ENCODE measurements at regions not wholly inside any gene's neighbourhood (a gene's known extent, or its start where the extent isn't known, plus 50 kb on each side); places are given as distances from the start of the nearest gene placed in this dataset.

DNA sequence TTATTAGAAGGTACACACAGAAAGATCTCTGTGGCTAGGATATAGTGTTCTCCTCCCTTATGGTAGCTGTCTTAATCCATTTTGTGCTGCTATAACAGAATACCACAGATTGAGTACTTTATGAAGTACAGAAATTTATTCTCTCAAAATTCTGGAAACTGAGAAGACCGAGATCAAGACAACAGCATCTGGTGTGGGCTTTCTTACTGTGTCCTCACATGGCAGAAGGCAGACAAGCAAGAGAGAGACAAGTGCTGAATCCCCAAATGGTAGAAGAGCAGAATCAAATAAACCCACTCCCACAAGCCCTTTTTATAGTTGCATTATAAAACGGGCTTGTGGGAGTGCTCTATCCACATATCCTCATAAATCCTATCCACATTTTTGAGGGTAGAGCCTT is 373.1 kb downstream of the GABRG1 start:
- Histone ChIP-seq H3K27ac (no peak overlapping the region), H3K36me3 (ENCODE audit: insufficient read depth) (no peaks in the 10 kb centered on the region), H4K20me1 (ENCODE audit: insufficient read depth) (no peaks in the 10 kb centered on the region), H3K27me3 (ENCODE audit: insufficient read depth, low read depth) (no peaks in the 10 kb centered on the region), H2AFZ (ENCODE audit: low read depth) (no peak overlapping the region), H3K9ac (no peak overlapping the region), H3K4me2 (no peak overlapping the region), H3K4me1 (ENCODE audit: low read depth, poor library complexity, severe bottlenecking) (no peaks in the 10 kb centered on the region), H3K79me2 (ENCODE audit: insufficient read depth, low read depth) (no peaks in the 10 kb centered on the region), H3K4me3 (IDR thresholded peaks at IDR 0.05; ENCODE audit: insufficient read depth, low read depth, low read length) (no peak overlapping the region)
- TF ChIP-seq CTCF (conservative IDR thresholded peaks at IDR 0.05; ENCODE audit: low read depth, low read length) = no peak

DNA sequence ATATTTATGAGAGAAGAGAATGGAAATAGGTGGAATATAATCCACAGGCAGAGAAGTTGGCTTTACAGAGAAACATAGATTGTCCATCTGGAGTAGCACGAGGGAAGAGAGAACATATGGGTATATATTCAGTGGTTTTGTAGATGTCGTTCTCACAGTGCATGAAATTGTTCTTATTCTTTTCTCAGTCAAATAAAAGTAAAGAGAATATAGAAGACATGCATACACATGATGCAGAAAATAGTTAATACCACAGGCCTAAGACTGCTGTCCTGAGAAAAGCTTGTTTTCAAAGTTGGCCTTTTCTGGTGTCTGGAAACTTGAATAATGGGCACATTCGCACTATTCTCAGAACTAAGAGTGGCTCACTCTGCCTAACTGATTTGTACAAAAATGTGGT is 378.1 kb downstream of the GABRG1 start:
- Histone ChIP-seq H3K27me3 (ENCODE audit: insufficient read depth, low read depth) (no peaks in the 10 kb centered on the region), H3K4me3 (IDR thresholded peaks at IDR 0.05; ENCODE audit: insufficient read depth, low read depth, low read length) (no peak overlapping the region), H3K36me3 (ENCODE audit: insufficient read depth) (no peaks in the 10 kb centered on the region), H2AFZ (ENCODE audit: low read depth) (no peak overlapping the region), H4K20me1 (ENCODE audit: insufficient read depth) (no peaks in the 10 kb centered on the region), H3K27ac (no peak overlapping the region), H3K4me1 (ENCODE audit: low read depth, poor library complexity, severe bottlenecking) (no peaks in the 10 kb centered on the region), H3K4me2 (no peak overlapping the region), H3K9ac (no peak overlapping the region), H3K79me2 (ENCODE audit: insufficient read depth, low read depth) (no peaks in the 10 kb centered on the region)
- TF ChIP-seq CTCF (conservative IDR thresholded peaks at IDR 0.05; ENCODE audit: low read depth, low read length) = no peak

DNA sequence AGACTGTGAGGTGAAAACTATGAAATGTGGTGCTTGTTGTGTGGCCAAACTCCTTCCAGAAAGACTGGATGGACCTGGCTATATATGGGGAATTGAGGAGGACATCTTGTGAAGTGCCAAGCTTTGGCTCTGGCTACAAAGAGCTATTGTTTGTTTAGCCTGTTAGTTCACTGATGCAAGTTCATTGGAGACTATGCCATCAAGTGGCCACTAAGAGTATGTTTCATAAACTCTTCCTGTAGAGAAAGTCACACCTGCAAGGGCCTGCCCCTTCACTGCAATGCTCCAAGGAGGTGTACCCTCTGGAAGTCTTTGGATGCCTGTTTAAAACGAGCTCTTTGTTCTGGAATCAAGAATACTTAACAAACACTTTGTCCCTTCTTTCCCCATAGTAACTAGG is 382.0 kb downstream of the GABRG1 start:
- H3K27me3 ChIP-seq (ENCODE audit: insufficient read depth, low read depth) = no peaks in the 10 kb centered on the region
- H3K4me3 ChIP-seq (IDR thresholded peaks at IDR 0.05; ENCODE audit: insufficient read depth, low read depth, low read length) = no peak overlapping the region
- H3K4me1 ChIP-seq (ENCODE audit: low read depth, poor library complexity, severe bottlenecking) = no peaks in the 10 kb centered on the region
- no peaks in the 10 kb centered on the region for H3K36me3 ChIP-seq (ENCODE audit: insufficient read depth)
- H3K9ac ChIP-seq = no peak overlapping the region
- no peak overlapping the region for H3K4me2 ChIP-seq
- H3K27ac ChIP-seq = no peak overlapping the region
- TF ChIP-seq CTCF (conservative IDR thresholded peaks at IDR 0.05; ENCODE audit: low read depth, low read length) = no peak
- no peak overlapping the region for H2AFZ ChIP-seq (ENCODE audit: low read depth)
- H3K79me2 ChIP-seq (ENCODE audit: insufficient read depth, low read depth) = no peaks in the 10 kb centered on the region
- H4K20me1 ChIP-seq (ENCODE audit: insufficient read depth) = no peaks in the 10 kb centered on the region

- Histone ChIP-seq H3K36me3 (ENCODE audit: insufficient read depth) (no peaks in the 10 kb centered on the region), H3K4me3 (IDR thresholded peaks at IDR 0.05; ENCODE audit: insufficient read depth, low read depth, low read length) (no peak overlapping the region), H3K4me2 (no peak overlapping the region), H3K27ac (no peak overlapping the region), H3K9ac (no peak overlapping the region), H2AFZ (ENCODE audit: low read depth) (no peak overlapping the region), H4K20me1 (ENCODE audit: insufficient read depth) (no peaks in the 10 kb centered on the region), H3K79me2 (ENCODE audit: insufficient read depth, low read depth) (no peaks in the 10 kb centered on the region), H3K27me3 (ENCODE audit: insufficient read depth, low read depth) (no peaks in the 10 kb centered on the region), H3K4me1 (ENCODE audit: low read depth, poor library complexity, severe bottlenecking) (no peaks in the 10 kb centered on the region)
- TF ChIP-seq CTCF (conservative IDR thresholded peaks at IDR 0.05; ENCODE audit: low read depth, low read length) = no peak
Measured at GRCh38 chr4:45732161-45732560, 391.7 kb downstream of the GABRG1 start.

DNA sequence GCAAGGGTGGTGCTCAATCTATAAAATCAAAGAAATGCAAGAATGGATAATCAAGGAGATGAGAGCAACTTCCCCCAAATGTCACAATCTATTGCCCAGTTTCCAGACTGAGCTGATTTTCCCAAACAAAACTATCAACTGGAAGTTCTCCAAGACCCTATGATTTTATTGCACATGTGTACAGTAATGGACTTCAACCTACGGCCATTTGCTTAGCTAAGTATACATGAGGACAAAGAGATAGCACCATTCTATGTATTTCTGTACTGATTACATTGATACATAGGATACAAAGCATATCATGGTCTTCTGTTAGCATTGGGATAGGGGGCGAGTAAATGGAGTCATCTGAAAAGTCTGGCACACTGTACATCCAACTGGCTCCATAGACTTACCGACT is 407.8 kb downstream of the GABRG1 start:
- Histone ChIP-seq H3K4me3 (IDR thresholded peaks at IDR 0.05; ENCODE audit: insufficient read depth, low read depth, low read length) (no peak overlapping the region), H3K4me2 (no peak overlapping the region), H3K79me2 (ENCODE audit: insufficient read depth, low read depth) (no peaks in the 10 kb centered on the region), H3K9ac (no peak overlapping the region), H2AFZ (ENCODE audit: low read depth) (no peak overlapping the region), H3K27ac (no peak overlapping the region), H3K4me1 (ENCODE audit: low read depth, poor library complexity, severe bottlenecking) (no peaks in the 10 kb centered on the region), H3K27me3 (ENCODE audit: insufficient read depth, low read depth) (no peaks in the 10 kb centered on the region), H3K36me3 (ENCODE audit: insufficient read depth) (no peaks in the 10 kb centered on the region), H4K20me1 (ENCODE audit: insufficient read depth) (no peaks in the 10 kb centered on the region)
- no peak for TF ChIP-seq CTCF (conservative IDR thresholded peaks at IDR 0.05; ENCODE audit: low read depth, low read length)

Measured in KMS-11 (cell line).